SK-N-SH treated with all-trans-retinoic acid at 6 μM for 48 hours (cell line): ENCODE measurements at regions not wholly inside any gene's neighbourhood (a gene's known extent, or its start where the extent isn't known, plus 50 kb on each side); places are given as distances from the start of the nearest gene placed in this dataset.

ENCODE experiments used
- ATAC-seq: fragments of 200-7000 bp; cut with Tn5 transposase; 3 replicates; pipeline ENCODE4 v1.9.1; 2020; ENCODE audit warnings: mild to moderate bottlenecking, moderate library complexity
- ARNTL ChIP-seq: fragments of 450-650 bp; formaldehyde crosslinking; IDR thresholded peaks from 2 replicates; pipeline ENCODE4 v1.5.0; 2020; ENCODE audit warnings: low read depth, mild to moderate bottlenecking, moderate library complexity, borderline replicate concordance
- BACH2 ChIP-seq: fragments of 250-450 bp; sonication (Bioruptor Pico); IDR thresholded peaks from 2 replicates; pipeline ENCODE4 v1.9.0; 2021; ENCODE audit warnings: mild to moderate bottlenecking, borderline replicate concordance
- CREB5 ChIP-seq: fragments of 250-450 bp; sonication (Bioruptor Pico); IDR thresholded peaks from 2 replicates; pipeline ENCODE4 v1.5.1; 2020; ENCODE audit warnings: low read depth, mild to moderate bottlenecking, moderate library complexity
- CSRNP3 ChIP-seq: fragments of 250-450 bp; sonication (Bioruptor Pico); IDR thresholded peaks from 2 replicates; pipeline ENCODE4 v1.5.1; 2021; ENCODE audit warnings: mild to moderate bottlenecking, moderate library complexity
- ESRRG ChIP-seq: fragments of 250-450 bp; sonication (Bioruptor Pico); IDR thresholded peaks from 2 replicates; pipeline ENCODE4 v1.6.1; 2021; ENCODE audit warnings: mild to moderate bottlenecking
- GLIS3 ChIP-seq: fragments of 250-450 bp; sonication (Bioruptor Pico); IDR thresholded peaks from 2 replicates; pipeline ENCODE4 v1.5.0; 2020; ENCODE audit warnings: mild to moderate bottlenecking, moderate library complexity
- ISL1 ChIP-seq: fragments of 250-450 bp; sonication (Bioruptor Pico); IDR thresholded peaks from 2 replicates; pipeline ENCODE4 v2.1.2; 2022; ENCODE audit warnings: mild to moderate bottlenecking, moderate library complexity
- OSR1 ChIP-seq: fragments of 250-450 bp; sonication (Bioruptor Pico); IDR thresholded peaks from 2 replicates; pipeline ENCODE4 v1.8.0; 2022; ENCODE audit warnings: moderate library complexity, mild to moderate bottlenecking, inconsistent platforms
- PATZ1 ChIP-seq: fragments of 250-450 bp; sonication (Bioruptor Pico); IDR thresholded peaks from 2 replicates; pipeline ENCODE4 v1.8.0; 2020; ENCODE audit warnings: mild to moderate bottlenecking, moderate library complexity, borderline replicate concordance
- PPARA ChIP-seq: fragments of 250-450 bp; sonication (Bioruptor Pico); IDR thresholded peaks from 2 replicates; pipeline ENCODE4 v1.5.0; 2020; ENCODE audit warnings: mild to moderate bottlenecking, borderline replicate concordance
- RARB ChIP-seq: fragments of 250-450 bp; sonication (Bioruptor Pico); IDR thresholded peaks from 2 replicates; pipeline ENCODE4 v1.8.0; 2021; ENCODE audit warnings: mild to moderate bottlenecking, moderate library complexity
- SNAI2 ChIP-seq: fragments of 250-450 bp; sonication (Bioruptor Pico); IDR thresholded peaks from 2 replicates; pipeline ENCODE4 v1.5.0; 2020; ENCODE audit warnings: mild to moderate bottlenecking, moderate library complexity
- TCF4 ChIP-seq: fragments of 250-450 bp; sonication (Bioruptor Pico); IDR thresholded peaks from 2 replicates; pipeline ENCODE4 v1.8.0; 2021; ENCODE audit warnings: mild to moderate bottlenecking, moderate library complexity, borderline replicate concordance
- TOX ChIP-seq: fragments of 250-450 bp; sonication (Bioruptor Pico); IDR thresholded peaks from 2 replicates; pipeline ENCODE4 v1.8.0; 2021; ENCODE audit warnings: mild to moderate bottlenecking, moderate library complexity, borderline replicate concordance
- TSHZ2 ChIP-seq: fragments of 250-450 bp; sonication (Bioruptor Pico); IDR thresholded peaks from 2 replicates; pipeline ENCODE4 v1.5.0; 2020; ENCODE audit warnings: mild to moderate bottlenecking, moderate library complexity
- ZC3H10 ChIP-seq: fragments of 250-450 bp; sonication (Bioruptor Pico); IDR thresholded peaks from 2 replicates; pipeline ENCODE4 v1.5.1; 2021; ENCODE audit warnings: mild to moderate bottlenecking, moderate library complexity
- ZFP30 ChIP-seq: fragments of 450-650 bp; formaldehyde crosslinking; IDR thresholded peaks from 2 replicates; pipeline ENCODE4 v1.5.0; 2022; ENCODE audit warnings: mild to moderate bottlenecking, moderate library complexity
- ZNF70 ChIP-seq: fragments of 450-650 bp; formaldehyde crosslinking; IDR thresholded peaks from 2 replicates; pipeline ENCODE4 v1.5.0; 2020; ENCODE audit warnings: mild to moderate bottlenecking, moderate library complexity
- ZNF8 ChIP-seq: fragments of 450-650 bp; formaldehyde crosslinking; IDR thresholded peaks from 2 replicates; pipeline ENCODE4 v1.5.0; 2020; ENCODE audit warnings: mild to moderate bottlenecking, moderate library complexity
- TF ChIP-seq, protein P1 (sequence below): fragments of 250-450 bp; sonication (Bioruptor Pico); IDR thresholded peaks from 2 replicates; pipeline ENCODE4 v1.8.0; 2021; ENCODE audit warnings: low read depth, mild to moderate bottlenecking, moderate library complexity, borderline replicate concordance

DNA sequence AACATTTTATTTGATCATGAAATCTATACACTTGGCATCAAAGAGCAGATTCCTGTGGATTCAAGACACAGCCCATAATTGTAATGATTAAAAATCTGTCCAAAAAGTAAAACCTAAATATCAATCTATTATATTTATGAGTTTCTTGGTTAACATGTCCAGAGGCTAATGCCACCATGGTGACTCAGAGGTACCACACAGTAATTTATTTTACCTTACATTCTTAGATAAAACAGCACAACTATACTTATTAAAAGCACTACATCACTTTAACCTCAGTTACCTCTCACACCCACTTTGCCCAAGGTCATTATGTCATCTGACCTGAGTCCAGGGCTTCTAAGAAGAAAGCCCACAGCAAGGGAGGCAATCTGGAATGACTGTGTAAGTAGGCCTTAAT, 519.2 kb downstream of the RASEF start:
- TF ChIP-seq ISL1 (peak; percentile 40), PATZ1 (CRISPR knock-in tag) (no peak)
- ATAC-seq = no peak

DNA sequence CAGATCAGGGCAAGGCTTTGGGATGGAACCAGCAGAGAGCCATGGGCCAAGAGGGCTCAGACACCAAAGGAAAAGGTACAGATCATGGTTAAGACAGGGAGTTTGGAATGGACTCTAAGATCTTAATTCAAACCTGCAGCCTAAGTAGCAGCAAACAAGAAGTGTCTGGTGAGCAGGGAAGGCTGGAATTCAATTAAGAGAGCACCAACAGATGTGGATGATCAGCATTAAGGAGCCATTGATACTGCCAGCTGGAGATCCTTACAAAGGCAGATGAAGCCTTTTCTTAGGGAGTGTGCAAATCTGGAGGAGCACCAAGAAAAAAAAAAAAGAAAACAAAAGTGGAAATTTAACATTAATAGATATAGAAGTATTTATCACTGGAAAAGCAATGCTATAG, 516.8 kb downstream of the RASEF start:
- TF ChIP-seq TCF4 (CRISPR knock-in tag) (peak; percentile 16; the same call in 1 of the 2 replicates), TOX (CRISPR knock-in tag) (no peak)
- no peak for ATAC-seq

DNA sequence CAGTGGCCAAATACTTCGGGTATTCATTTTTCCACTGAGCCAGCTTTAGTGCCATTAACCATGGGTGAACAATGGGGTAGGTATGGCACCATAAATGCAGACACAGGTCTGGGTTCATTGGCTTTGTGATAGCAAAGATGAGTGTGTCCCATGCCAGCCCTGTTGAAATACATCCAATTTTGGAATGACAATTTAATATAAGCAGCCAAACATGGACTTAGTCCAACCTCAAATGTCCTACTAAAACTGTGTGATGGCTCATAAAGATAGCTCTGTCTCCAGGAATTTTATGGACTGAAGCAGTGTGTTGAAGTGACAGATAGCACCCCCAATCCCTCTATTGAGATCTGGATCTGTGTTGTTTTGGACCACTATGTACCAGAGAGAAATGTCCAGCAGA, 514.9 kb downstream of the RASEF start:
- TF ChIP-seq CSRNP3 (CRISPR knock-in tag) = no peak
- peak; percentile 45; the same call in 1 of the 2 replicates for TF ChIP-seq ISL1
- TF ChIP-seq, all 23 proteins: peak for 1

GRCh38 chr9:82549174-82549821, 513.6 kb downstream of the RASEF start:
- no peak for ATAC-seq
- TF ChIP-seq ZFP30 = no peak
- TF ChIP-seq TCF4 (CRISPR knock-in tag) = no peak
- no peak for TF ChIP-seq RARB (CRISPR knock-in tag)
- no peak for TF ChIP-seq SNAI2 (CRISPR knock-in tag)
- TF ChIP-seq ESRRG (CRISPR knock-in tag) = no peak
- no peak for TF ChIP-seq CREB5 (CRISPR knock-in tag)
- no peak for TF ChIP-seq ZC3H10 (CRISPR knock-in tag)
- TF ChIP-seq TSHZ2 (CRISPR knock-in tag) = no peak
- no peak for TF ChIP-seq CSRNP3 (CRISPR knock-in tag)
- no peak for TF ChIP-seq OSR1 (CRISPR knock-in tag)
- TF ChIP-seq ISL1 = no peak
- no peak for TF ChIP-seq TOX (CRISPR knock-in tag)
- TF ChIP-seq ARNTL = no peak

More for the DNA sequence above, 514.9 kb downstream of the RASEF start:
- ATAC-seq = no peak

DNA sequence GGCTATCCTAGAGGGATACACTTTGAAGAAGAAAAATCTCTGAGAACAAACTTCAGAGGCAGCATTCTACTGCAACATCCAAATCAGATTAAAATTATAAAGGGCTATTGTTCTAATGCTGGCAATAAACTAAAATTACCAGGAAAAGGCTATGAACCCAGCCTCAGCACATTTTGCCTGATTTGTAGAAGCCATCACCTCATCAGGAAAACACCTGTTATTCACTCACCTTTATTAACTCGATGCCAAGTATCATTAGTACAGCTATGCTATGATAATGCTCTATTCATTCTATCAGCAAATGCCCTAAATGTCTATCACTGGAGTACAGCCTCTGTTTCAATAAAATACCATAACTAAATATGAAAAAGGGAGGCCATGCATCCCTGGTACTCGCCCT, 510.2 kb downstream of the RASEF start:
- no peak for ATAC-seq
- no peak for TF ChIP-seq PPARA (CRISPR knock-in tag)
- TF ChIP-seq CREB5 (CRISPR knock-in tag) = no peak
- TF ChIP-seq GLIS3 (CRISPR knock-in tag) = no peak
- TF ChIP-seq, protein P1, sequence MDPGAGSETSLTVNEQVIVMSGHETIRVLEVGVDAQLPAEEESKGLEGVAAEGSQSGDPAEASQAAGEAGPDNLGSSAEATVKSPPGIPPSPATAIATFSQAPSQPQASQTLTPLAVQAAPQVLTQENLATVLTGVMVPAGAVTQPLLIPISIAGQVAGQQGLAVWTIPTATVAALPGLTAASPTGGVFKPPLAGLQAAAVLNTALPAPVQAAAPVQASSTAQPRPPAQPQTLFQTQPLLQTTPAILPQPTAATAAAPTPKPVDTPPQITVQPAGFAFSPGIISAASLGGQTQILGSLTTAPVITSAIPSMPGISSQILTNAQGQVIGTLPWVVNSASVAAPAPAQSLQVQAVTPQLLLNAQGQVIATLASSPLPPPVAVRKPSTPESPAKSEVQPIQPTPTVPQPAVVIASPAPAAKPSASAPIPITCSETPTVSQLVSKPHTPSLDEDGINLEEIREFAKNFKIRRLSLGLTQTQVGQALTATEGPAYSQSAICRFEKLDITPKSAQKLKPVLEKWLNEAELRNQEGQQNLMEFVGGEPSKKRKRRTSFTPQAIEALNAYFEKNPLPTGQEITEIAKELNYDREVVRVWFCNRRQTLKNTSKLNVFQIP (CRISPR knock-in tag) = no peak
- TF ChIP-seq ZNF8 (CRISPR knock-in tag) = no peak
- TF ChIP-seq ZNF70 (CRISPR knock-in tag) = no peak
- TF ChIP-seq BACH2 = no peak
- no peak for TF ChIP-seq PATZ1 (CRISPR knock-in tag)
